IMR-90 (cell line): ENCODE measurements at regions not wholly inside any gene's neighbourhood (a gene's known extent, or its start where the extent isn't known, plus 50 kb on each side); places are given as distances from the start of the nearest gene placed in this dataset.

ENCODE experiments used
- ATAC-seq: fragments of 200-7000 bp; cut with Tn5 transposase; 2 replicates; pipeline ENCODE4 v1.9.1; 2020; ENCODE audit warnings: low read depth, mild to moderate bottlenecking, moderate library complexity
- BruUV-seq: library from RNA; stranded (reverse); fragments of 400-500 nt; replicated peaks from 2 replicates; lab custom pipeline; 2021; lab: Mats Ljungman, UMichigan
- CTCF ChIA-PET: fragments of 300-600 bp; formaldehyde crosslinking; extraction: SDS; loops from one replicate; lab custom pipeline; 2021; ENCODE audit warnings: antibody characterized with exemption; lab: Yijun Ruan, JAX
- POLR2A ChIA-PET: fragments of 300-600 bp; sonication (Branson Sonifier 250); formaldehyde crosslinking; loops from one replicate; lab custom pipeline; 2022; ENCODE audit warnings: antibody characterized with exemption; ENCODE audit not compliant: unreplicated experiment; lab: Charles Lee
- DNase-seq: peaks from one replicate; pipeline ENCODE4 v3.0.0; 2013
- H2AFZ ChIP-seq: replicated peaks from 2 replicates; pipeline ENCODE3; 2013; ENCODE audit warnings: low read length, mild to moderate bottlenecking; ENCODE audit not compliant: poor library complexity
- H2AK5ac ChIP-seq: 2 replicates; pipeline ENCODE4 v1.6.1; 2013; ENCODE audit warnings: low read depth, low read length, inconsistent platforms
- H2AK9ac ChIP-seq: replicated peaks from 2 replicates; pipeline ENCODE3; 2013; ENCODE audit warnings: mild to moderate bottlenecking, low read depth, low read length, moderate library complexity; ENCODE audit not compliant: poor library complexity
- H2BK120ac ChIP-seq: 2 replicates; pipeline ENCODE4 v1.6.1; 2013; ENCODE audit warnings: low read depth, low read length, inconsistent platforms
- H2BK15ac ChIP-seq: 3 replicates; pipeline ENCODE4 v1.6.1; 2013; ENCODE audit warnings: low read depth, low read length, inconsistent platforms
- H2BK20ac ChIP-seq: 2 replicates; pipeline ENCODE4 v1.6.1; 2013; ENCODE audit warnings: low read depth, mild to moderate bottlenecking, inconsistent platforms, low read length, moderate library complexity
- H2BK5ac ChIP-seq: 2 replicates; pipeline ENCODE4 v1.6.1; 2013; ENCODE audit warnings: mild to moderate bottlenecking, low read depth, low read length, inconsistent platforms; ENCODE audit not compliant: poor library complexity, severe bottlenecking
- H3K14ac ChIP-seq: replicated peaks from 2 replicates; pipeline ENCODE4 v1.6.1; 2013; ENCODE audit warnings: low read depth, low read length, inconsistent platforms
- H3K18ac ChIP-seq: 2 replicates; pipeline ENCODE4 v1.6.1; 2013; ENCODE audit warnings: low read depth, low read length, control low read depth
- H3K23ac ChIP-seq: 2 replicates; pipeline ENCODE4 v1.6.1; 2013; ENCODE audit warnings: low read depth, low read length, inconsistent platforms
- H3K27ac ChIP-seq: 2 replicates; pipeline ENCODE4 v1.5.1; 2013; ENCODE audit warnings: mild to moderate bottlenecking, control low read depth, low read length; ENCODE audit not compliant: insufficient read depth
- H3K27me3 ChIP-seq: 2 replicates; pipeline ENCODE4 v1.6.1; 2013; ENCODE audit warnings: low read length; ENCODE audit not compliant: control insufficient read depth, insufficient read depth
- H3K36me3 ChIP-seq: 2 replicates; pipeline ENCODE4 v1.6.1; 2013; ENCODE audit warnings: low read length, mixed read lengths; ENCODE audit not compliant: control insufficient read depth, insufficient read depth
- H3K4ac ChIP-seq: 2 replicates; pipeline ENCODE4 v1.6.1; 2013; ENCODE audit warnings: low read depth, low read length, inconsistent platforms
- H3K4me1 ChIP-seq: 2 replicates; pipeline ENCODE4 v1.6.1; 2013; ENCODE audit warnings: low read length, mixed read lengths; ENCODE audit not compliant: control insufficient read depth, insufficient read depth
- H3K4me2 ChIP-seq: 2 replicates; pipeline ENCODE4 v1.6.1; 2013; ENCODE audit warnings: low read depth, mild to moderate bottlenecking, control low read depth, low read length, moderate library complexity
- H3K4me3 ChIP-seq: 2 replicates; pipeline ENCODE4 v1.5.1; 2013; ENCODE audit warnings: low read depth, mild to moderate bottlenecking, control low read depth, low read length, moderate library complexity; ENCODE audit not compliant: insufficient read depth
- H3K56ac ChIP-seq: 2 replicates; pipeline ENCODE4 v1.6.1; 2013; ENCODE audit warnings: low read length, inconsistent platforms; ENCODE audit not compliant: insufficient read depth; ENCODE audit errors: extremely low read depth
- H3K79me1 ChIP-seq, 2 experiments: 2 replicates each; pipeline ENCODE4 v1.6.1; 2013; ENCODE audit warnings: low read length in 2 of 2, inconsistent platforms in 1 of 2, low read depth in 1 of 2
- H3K9ac ChIP-seq: 2 replicates; pipeline ENCODE4 v1.6.1; 2013; ENCODE audit warnings: low read depth, low read length, control low read depth
- H3K9me1 ChIP-seq: 2 replicates; pipeline ENCODE4 v1.6.1; 2013; ENCODE audit warnings: low read length, inconsistent platforms; ENCODE audit not compliant: insufficient read depth
- H3K9me3 ChIP-seq: 2 replicates; pipeline ENCODE4 v1.6.1; 2013; ENCODE audit warnings: low read length; ENCODE audit not compliant: control insufficient read depth, insufficient read depth
- H4K20me1 ChIP-seq: 2 replicates; pipeline ENCODE4 v1.6.1; 2013; ENCODE audit warnings: low read length, inconsistent platforms; ENCODE audit not compliant: insufficient read depth
- H4K5ac ChIP-seq: 2 replicates; pipeline ENCODE4 v1.6.1; 2013; ENCODE audit warnings: mild to moderate bottlenecking, low read depth, low read length, control low read depth
- H4K8ac ChIP-seq, 2 experiments: 2 replicates each; pipeline ENCODE4 v1.6.1; 2013; ENCODE audit warnings: low read depth in 2 of 2, low read length in 2 of 2, control low read depth in 1 of 2, inconsistent platforms in 1 of 2
- H4K91ac ChIP-seq: 2 replicates; pipeline ENCODE4 v1.6.1; 2013; ENCODE audit warnings: low read depth, low read length, inconsistent platforms; ENCODE audit not compliant: insufficient read depth
- BHLHE40 ChIP-seq: fragments of 150-350 bp; IDR thresholded peaks from 2 replicates; pipeline ENCODE4 v1.6.1; 2016; ENCODE audit warnings: mild to moderate bottlenecking, low read depth, low read length
- CEBPB ChIP-seq: IDR thresholded peaks from 2 replicates; pipeline ENCODE4 v1.6.1; 2012; ENCODE audit warnings: low read depth, low read length, improper control_type of control experiment
- FOS ChIP-seq: fragments of 150-350 bp; IDR thresholded peaks from 2 replicates; pipeline ENCODE4 v1.6.1; 2016; ENCODE audit warnings: low read depth, low read length
- MAFK ChIP-seq: IDR thresholded peaks from 2 replicates; pipeline ENCODE4 v1.6.1; 2012; ENCODE audit warnings: low read depth, low read length, improper control_type of control experiment
- MAZ ChIP-seq: IDR thresholded peaks from 2 replicates; pipeline ENCODE4 v1.6.1; 2012; ENCODE audit warnings: low read depth, mild to moderate bottlenecking, low read length, improper control_type of control experiment, moderate library complexity, borderline replicate concordance
- MXI1 ChIP-seq: IDR thresholded peaks from 2 replicates; pipeline ENCODE4 v1.6.1; 2012; ENCODE audit warnings: low read depth, mild to moderate bottlenecking, low read length, moderate library complexity, borderline replicate concordance
- NFE2L2 ChIP-seq: fragments of 150-350 bp; IDR thresholded peaks from 2 replicates; pipeline ENCODE4 v1.6.1; 2016; ENCODE audit warnings: low read depth, mild to moderate bottlenecking, low read length
- POLR2A ChIP-seq: IDR thresholded peaks from 2 replicates; pipeline ENCODE4 v1.6.1; 2012; ENCODE audit warnings: mild to moderate bottlenecking, low read depth, low read length
- RAD21 ChIP-seq: IDR thresholded peaks from 2 replicates; pipeline ENCODE4 v1.6.1; 2012; ENCODE audit warnings: low read length, improper control_type of control experiment
- RCOR1 ChIP-seq: IDR thresholded peaks from 2 replicates; pipeline ENCODE4 v1.6.1; 2012; ENCODE audit warnings: mild to moderate bottlenecking, low read length, improper control_type of control experiment; ENCODE audit not compliant: insufficient replicate concordance
- RFX5 ChIP-seq: IDR thresholded peaks from 2 replicates; pipeline ENCODE4 v1.8.0; 2012; ENCODE audit warnings: low read depth, mild to moderate bottlenecking, low read length, moderate library complexity
- SMC3 ChIP-seq: fragments of 150-350 bp; IDR thresholded peaks from 2 replicates; pipeline ENCODE4 v1.6.1; 2016; ENCODE audit warnings: low read depth, mild to moderate bottlenecking, antibody characterized with exemption, low read length, moderate library complexity
- WGBS, 2 experiments: methylation state at CpG; one replicate each; pipeline versions ENCODE4 v1.1.5 to v1.1.7; 2013; ENCODE audit warnings: missing lambda C conversion rate in 2 of 2; ENCODE audit not compliant: insufficient read length in 1 of 2; ENCODE audit errors: extremely low coverage in 2 of 2; 5-methylcytosine and 5-hydroxymethylcytosine counted together
- dilution Hi-C: fragments of 300-500 bp; cut with HindIII; formaldehyde crosslinking; loops from one replicate; pipeline ENCODE4 v1.14.3; 2018; ENCODE audit warnings: low sequenced_read_pairs; ENCODE audit not compliant: unreplicated experiment
- in situ Hi-C: fragments of 300-500 bp; cut with MboI; formaldehyde crosslinking; loops from 3 replicates; pipeline ENCODE4 v1.14.3; 2019; ENCODE audit warnings: low sequenced_read_pairs, inconsistent platforms, mixed read lengths
- intact Hi-C: fragments of 100-400 bp; cut with micrococcal nuclease; formaldehyde crosslinking; loops from 2 replicates; pipeline ENCODE4 v1.10.0; 2022
- TF ChIP-seq, protein P1 (sequence below): fragments of 150-350 bp; IDR thresholded peaks from 2 replicates; pipeline ENCODE4 v1.6.1; 2017; ENCODE audit warnings: mild to moderate bottlenecking, antibody characterized with exemption, low read length, low read depth
- TF ChIP-seq, protein P2 (sequence below): conservative IDR thresholded peaks from 2 replicates; pipeline ENCODE4 v1.5.1; 2012; ENCODE audit warnings: mild to moderate bottlenecking, low read depth, low read length, improper control_type of control experiment

DNA sequence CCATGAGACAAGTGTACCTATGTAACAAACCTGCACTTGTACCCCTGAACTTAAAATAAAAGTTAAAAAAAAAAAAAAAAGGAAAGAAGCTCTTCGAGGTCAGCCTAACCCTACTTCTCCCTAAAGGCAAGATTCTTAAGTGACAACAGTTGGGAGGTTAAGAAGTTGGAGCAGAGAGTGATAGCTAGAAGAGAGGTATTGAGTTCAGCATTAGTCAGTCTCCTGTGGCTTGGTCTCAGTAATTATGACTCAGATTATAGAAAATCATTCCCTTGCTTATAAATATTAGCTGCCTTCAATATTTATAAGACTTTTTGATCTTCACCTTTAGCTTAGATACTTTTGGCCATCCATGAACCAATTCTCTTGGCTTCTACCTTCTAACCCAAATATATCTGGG, 926.8 kb upstream of the SLC39A10 start:
- Histone ChIP-seq H2BK20ac (no peak overlapping the region), H3K79me1 (no peaks in the 10 kb centered on the region), H2AK5ac (no peak overlapping the region), H4K5ac (no peak overlapping the region), H3K4me2 (no peak overlapping the region), H3K9me3 (no peaks in the 10 kb centered on the region; the same call in 1 of the 2 replicates), H3K9ac (no peak overlapping the region), H3K9me1 (no peaks in the 10 kb centered on the region), H3K4me3 (no peak overlapping the region), H4K91ac (no peak overlapping the region), H4K20me1 (no peaks in the 10 kb centered on the region), H2BK15ac (no peak overlapping the region), H3K4me1 (no peaks in the 10 kb centered on the region), H4K8ac (no peak overlapping the region), H3K14ac (no peak overlapping the region), H3K36me3 (no peaks in the 10 kb centered on the region), H3K27me3 (no peaks in the 10 kb centered on the region), H3K18ac (no peak overlapping the region), H3K56ac (no peak overlapping the region), H3K27ac (no peak overlapping the region), H2AFZ (no peak overlapping the region), H2BK120ac (no peak overlapping the region), H2BK5ac (no peak overlapping the region), H2AK9ac (no peak overlapping the region), H3K4ac (no peak overlapping the region), H3K23ac (no peak overlapping the region)
- TF ChIP-seq RCOR1 (no peak), SMC3 (no peak), POLR2A (no peak), BHLHE40 (no peak), RAD21 (no peak), RFX5 (no peak), MXI1 (no peak), MAZ (no peak), FOS (no peak), MAFK (no peak), CEBPB (no peak), NFE2L2 (no peak)
- TF ChIP-seq, protein P1, sequence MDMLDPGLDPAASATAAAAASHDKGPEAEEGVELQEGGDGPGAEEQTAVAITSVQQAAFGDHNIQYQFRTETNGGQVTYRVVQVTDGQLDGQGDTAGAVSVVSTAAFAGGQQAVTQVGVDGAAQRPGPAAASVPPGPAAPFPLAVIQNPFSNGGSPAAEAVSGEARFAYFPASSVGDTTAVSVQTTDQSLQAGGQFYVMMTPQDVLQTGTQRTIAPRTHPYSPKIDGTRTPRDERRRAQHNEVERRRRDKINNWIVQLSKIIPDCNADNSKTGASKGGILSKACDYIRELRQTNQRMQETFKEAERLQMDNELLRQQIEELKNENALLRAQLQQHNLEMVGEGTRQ: no peak
- TF ChIP-seq, protein P2, sequence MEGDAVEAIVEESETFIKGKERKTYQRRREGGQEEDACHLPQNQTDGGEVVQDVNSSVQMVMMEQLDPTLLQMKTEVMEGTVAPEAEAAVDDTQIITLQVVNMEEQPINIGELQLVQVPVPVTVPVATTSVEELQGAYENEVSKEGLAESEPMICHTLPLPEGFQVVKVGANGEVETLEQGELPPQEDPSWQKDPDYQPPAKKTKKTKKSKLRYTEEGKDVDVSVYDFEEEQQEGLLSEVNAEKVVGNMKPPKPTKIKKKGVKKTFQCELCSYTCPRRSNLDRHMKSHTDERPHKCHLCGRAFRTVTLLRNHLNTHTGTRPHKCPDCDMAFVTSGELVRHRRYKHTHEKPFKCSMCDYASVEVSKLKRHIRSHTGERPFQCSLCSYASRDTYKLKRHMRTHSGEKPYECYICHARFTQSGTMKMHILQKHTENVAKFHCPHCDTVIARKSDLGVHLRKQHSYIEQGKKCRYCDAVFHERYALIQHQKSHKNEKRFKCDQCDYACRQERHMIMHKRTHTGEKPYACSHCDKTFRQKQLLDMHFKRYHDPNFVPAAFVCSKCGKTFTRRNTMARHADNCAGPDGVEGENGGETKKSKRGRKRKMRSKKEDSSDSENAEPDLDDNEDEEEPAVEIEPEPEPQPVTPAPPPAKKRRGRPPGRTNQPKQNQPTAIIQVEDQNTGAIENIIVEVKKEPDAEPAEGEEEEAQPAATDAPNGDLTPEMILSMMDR: no peak
- no peak for DNase-seq
- dilution Hi-C loops: no loop called here
- in situ Hi-C loops: no loop called here
- ATAC-seq: no peak
- POLR2A ChIA-PET: no interaction called here
- CTCF ChIA-PET: no interaction called here
- WGBS, 2 experiments: no CpG with 5 or more reads among the region's 1 CpG
- BruUV-seq: no TSS peak
- intact Hi-C loops: no loop called here
